Ovary (tissue), 3 donors: ENCODE measurements at regions not wholly inside any gene's neighbourhood (a gene's known extent, or its start where the extent isn't known, plus 50 kb on each side); places are given as distances from the start of the nearest gene placed in this dataset.

Experiments used
- CTCF ChIP-seq, 3 donors: fragments of 450-650 bp in 2 of 3; fragments of 200-600 bp in 1 of 3; IDR thresholded peaks; one replicate each; pipeline versions ENCODE4 v1.5.1 to v1.8.0; 2016 to 2022; ENCODE audit warnings: antibody characterized with exemption in 3 of 3, mild to moderate bottlenecking in 1 of 3
- POLR2A ChIP-seq: fragments of 450-650 bp; IDR thresholded peaks from one replicate; pipeline ENCODE4 v1.6.1; 2017; ENCODE audit warnings: antibody characterized with exemption, mild to moderate bottlenecking, moderate library complexity
- donor health status: DM: no; HTN: no; CAD: no.

DNA sequence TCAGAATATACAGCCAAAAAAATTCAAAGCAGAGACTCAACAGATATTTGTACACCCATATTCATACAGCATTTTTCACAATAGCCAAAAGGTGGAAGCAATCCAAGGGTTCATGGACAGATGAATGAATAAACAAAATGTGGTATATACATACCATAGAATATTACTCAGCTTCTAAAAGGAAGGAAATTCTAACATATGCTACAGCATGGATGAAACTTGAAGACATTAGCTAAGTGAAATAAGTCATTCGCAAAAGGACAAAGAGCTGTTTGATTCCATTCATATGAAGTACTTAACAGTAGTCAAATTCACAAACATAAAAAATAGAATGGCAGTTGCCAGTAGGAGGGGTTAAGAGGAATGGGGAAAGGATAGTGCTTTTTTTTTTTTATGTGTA, 91.8 kb upstream of the ARID2 start:
- TF ChIP-seq POLR2A, result no peak
- TF ChIP-seq CTCF (IDR thresholded peaks at IDR 0.05), result no peak
